WTC11 (cell line): ENCODE measurements at regions not wholly inside any gene's neighbourhood (a gene's known extent, or its start where the extent isn't known, plus 50 kb on each side); places are given as distances from the start of the nearest gene placed in this dataset.

ENCODE experiments used
- ATAC-seq: fragments of 200-7000 bp; cut with Tn5 transposase; 2 replicates; pipeline ENCODE4 v1.10.0; 2021; ENCODE audit warnings: mild to moderate bottlenecking, moderate library complexity
- CTCF ChIA-PET: fragments of 300-600 bp; sonication (Branson Sonifier 250); formaldehyde crosslinking; loops from one replicate; lab custom pipeline; 2021; ENCODE audit warnings: antibody characterized with exemption; lab: Charles Lee
- POLR2A ChIA-PET: fragments of 350-600 bp; sonication (Branson Sonifier 250); formaldehyde crosslinking; loops from one replicate; lab custom pipeline; 2021; ENCODE audit warnings: antibody characterized with exemption; lab: Charles Lee
- DNase-seq: peaks from one replicate; pipeline ENCODE4 v3.0.0; 2021; ENCODE audit warnings: low spot score
- H3K27ac Mint-ChIP-seq: 2 replicates; pipeline ENCODE4 v1.8.0; 2021; ENCODE audit warnings: mixed read lengths
- H3K27me3 Mint-ChIP-seq: 2 replicates; pipeline ENCODE4 v1.8.0; 2021; ENCODE audit warnings: low read depth, mild to moderate bottlenecking, moderate library complexity, mixed read lengths
- H3K36me3 Mint-ChIP-seq: 2 replicates; pipeline ENCODE4 v1.8.0; 2021; ENCODE audit warnings: mixed read lengths
- H3K4me1 Mint-ChIP-seq: 2 replicates; pipeline ENCODE4 v1.8.0; 2022; ENCODE audit warnings: mixed read lengths
- H3K4me3 Mint-ChIP-seq: 2 replicates; pipeline ENCODE4 v1.8.0; 2021; ENCODE audit warnings: mild to moderate bottlenecking, moderate library complexity, mixed read lengths
- H3K9me3 Mint-ChIP-seq: 2 replicates; pipeline ENCODE4 v1.8.0; 2021; ENCODE audit warnings: mixed read lengths
- CDX4 ChIP-seq: fragments of 250-450 bp; sonication (Bioruptor Pico); IDR thresholded peaks from 2 replicates; pipeline ENCODE4 v1.9.0; 2021; ENCODE audit warnings: moderate library complexity, mild to moderate bottlenecking, inconsistent platforms, borderline replicate concordance
- CTCF ChIP-seq: fragments of 200-600 bp; IDR thresholded peaks from 2 replicates; pipeline ENCODE4 v1.8.0; 2022; ENCODE audit warnings: antibody characterized with exemption
- ETV6 ChIP-seq: sonication (generic); formaldehyde crosslinking; IDR thresholded peaks from 2 replicates; pipeline ENCODE4 v1.8.1; 2022; ENCODE audit warnings: mild to moderate bottlenecking, missing genetic modification reagents
- FOXP1 ChIP-seq: sonication (generic); formaldehyde crosslinking; IDR thresholded peaks from 2 replicates; pipeline ENCODE4 v1.8.0; 2022; ENCODE audit warnings: missing genetic modification reagents, mild to moderate bottlenecking, moderate library complexity, borderline replicate concordance
- FOXP4 ChIP-seq: sonication (generic); formaldehyde crosslinking; IDR thresholded peaks from 2 replicates; pipeline ENCODE4 v1.8.0; 2022; ENCODE audit warnings: mild to moderate bottlenecking, missing genetic modification reagents
- GRHL2 ChIP-seq: fragments of 250-450 bp; sonication (Bioruptor Pico); IDR thresholded peaks from 2 replicates; pipeline ENCODE4 v1.8.0; 2022; ENCODE audit warnings: mild to moderate bottlenecking, moderate library complexity; ENCODE audit not compliant: insufficient replicate concordance, severe bottlenecking
- GTF2I ChIP-seq: fragments of 250-450 bp; sonication (Bioruptor Pico); conservative IDR thresholded peaks from 2 replicates; pipeline ENCODE4 v1.4.0; 2021; ENCODE audit warnings: mild to moderate bottlenecking
- HMGXB4 ChIP-seq: sonication (generic); formaldehyde crosslinking; IDR thresholded peaks from 2 replicates; pipeline ENCODE4 v1.8.1; 2023; ENCODE audit warnings: mild to moderate bottlenecking, moderate library complexity, missing genetic modification reagents
- IRF2 ChIP-seq: sonication (generic); formaldehyde crosslinking; IDR thresholded peaks from 2 replicates; pipeline ENCODE4 v1.8.0; 2022; ENCODE audit warnings: low read depth, missing genetic modification reagents, borderline replicate concordance
- JAZF1 ChIP-seq: fragments of 250-450 bp; sonication (Bioruptor Pico); IDR thresholded peaks from 2 replicates; pipeline ENCODE4 v1.9.0; 2021; ENCODE audit warnings: moderate library complexity, mild to moderate bottlenecking, inconsistent platforms
- KAT7 ChIP-seq: sonication (generic); formaldehyde crosslinking; IDR thresholded peaks from 2 replicates; pipeline ENCODE4 v1.8.1; 2023; ENCODE audit warnings: missing genetic modification reagents, mild to moderate bottlenecking, borderline replicate concordance
- MLX ChIP-seq: sonication (generic); formaldehyde crosslinking; IDR thresholded peaks from 2 replicates; pipeline ENCODE4 v1.8.1; 2023; ENCODE audit warnings: mild to moderate bottlenecking, missing genetic modification reagents, moderate library complexity
- NR1H2 ChIP-seq: sonication (generic); formaldehyde crosslinking; IDR thresholded peaks from 2 replicates; pipeline ENCODE4 v1.9.0; 2021; ENCODE audit warnings: mild to moderate bottlenecking, moderate library complexity, missing genetic modification reagents
- NR2C2 ChIP-seq: sonication (generic); formaldehyde crosslinking; IDR thresholded peaks from 2 replicates; pipeline ENCODE4 v1.8.0; 2022; ENCODE audit warnings: mild to moderate bottlenecking, missing genetic modification reagents
- PRRX2 ChIP-seq: fragments of 250-450 bp; sonication (Bioruptor Pico); IDR thresholded peaks from 2 replicates; pipeline ENCODE4 v1.8.0; 2021; ENCODE audit warnings: mild to moderate bottlenecking
- SMAD3 ChIP-seq: sonication (generic); formaldehyde crosslinking; IDR thresholded peaks from 2 replicates; pipeline ENCODE4 v1.8.0; 2022; ENCODE audit warnings: missing genetic modification reagents, mild to moderate bottlenecking, borderline replicate concordance
- SOX15 ChIP-seq: fragments of 250-450 bp; sonication (Bioruptor Pico); IDR thresholded peaks from 2 replicates; pipeline ENCODE4 v1.9.0; 2021; ENCODE audit warnings: mild to moderate bottlenecking
- SP1 ChIP-seq: sonication (generic); formaldehyde crosslinking; conservative IDR thresholded peaks from 2 replicates; pipeline ENCODE4 v1.8.1; 2022; ENCODE audit warnings: missing genetic modification reagents
- TP53 ChIP-seq: sonication (generic); formaldehyde crosslinking; IDR thresholded peaks from 2 replicates; pipeline ENCODE4 v1.8.1; 2023; ENCODE audit warnings: mild to moderate bottlenecking, missing genetic modification reagents
- USF1 ChIP-seq: sonication (generic); formaldehyde crosslinking; IDR thresholded peaks from 2 replicates; pipeline ENCODE4 v1.8.0; 2022; ENCODE audit warnings: mild to moderate bottlenecking, missing genetic modification reagents
- ZMAT4 ChIP-seq: fragments of 250-450 bp; sonication (Bioruptor Pico); IDR thresholded peaks from 2 replicates; pipeline ENCODE4 v1.9.0; 2021; ENCODE audit warnings: mild to moderate bottlenecking
- ZNF121 ChIP-seq: sonication (generic); formaldehyde crosslinking; IDR thresholded peaks from 2 replicates; pipeline ENCODE4 v1.8.0; 2023; ENCODE audit warnings: missing genetic modification reagents
- ZNF263 ChIP-seq: sonication (generic); formaldehyde crosslinking; IDR thresholded peaks from 2 replicates; pipeline ENCODE4 v1.8.1; 2022; ENCODE audit warnings: low read depth, mild to moderate bottlenecking, moderate library complexity, missing genetic modification reagents
- ZNF396 ChIP-seq: fragments of 250-450 bp; sonication (Bioruptor Pico); IDR thresholded peaks from 2 replicates; pipeline ENCODE4 v1.8.0; 2021; ENCODE audit warnings: mild to moderate bottlenecking, moderate library complexity, borderline replicate concordance
- ZSCAN18 ChIP-seq: fragments of 250-450 bp; sonication (Bioruptor Pico); IDR thresholded peaks from 2 replicates; pipeline ENCODE4 v2.1.2; 2022; ENCODE audit warnings: mild to moderate bottlenecking, moderate library complexity

- no peak for ATAC-seq
- Mint-ChIP-seq H3K9me3 (peaks cover 39% of the 10 kb centered on the region), H3K36me3 (peaks cover 9% of the 10 kb centered on the region)
- CTCF ChIA-PET: no interaction called here
- no peak for TF ChIP-seq MLX (CRISPR knock-in tag)
- TF ChIP-seq ZSCAN18 (CRISPR knock-in tag): no peak
- TF ChIP-seq CDX4 (CRISPR knock-in tag): no peak
- no peak for TF ChIP-seq FOXP4 (CRISPR knock-in tag)
- no peak for TF ChIP-seq HMGXB4 (CRISPR knock-in tag)
- no peak for TF ChIP-seq ZNF263
- no peak for TF ChIP-seq JAZF1 (CRISPR knock-in tag)
- no peak for TF ChIP-seq ETV6 (CRISPR knock-in tag)
- no peak for TF ChIP-seq GRHL2 (CRISPR knock-in tag)
- no peak for TF ChIP-seq ZMAT4
- no peak for TF ChIP-seq ZNF396 (CRISPR knock-in tag)
- no peak for TF ChIP-seq NR1H2 (CRISPR knock-in tag)
- TF ChIP-seq, all 79 proteins: peak for 0
- Mint-ChIP-seq H3K4me1 (peaks cover 7% of the 10 kb centered on the region; the same call in 1 of the 2 replicates), H3K4me3 (no peak overlapping the region), H3K27ac (no peak overlapping the region), H3K27me3 (no peaks in the 10 kb centered on the region; the same call in 1 of the 2 replicates)
- no peak for DNase-seq
- POLR2A ChIA-PET: no interaction called here
Observed at GRCh38 chr5:28249771-28250415, 1211.5 kb upstream of the CDH9 start.

GRCh38 chr5:28234356-28234968, 1196.1 kb upstream of the CDH9 start:
- no peak for DNase-seq
- Mint-ChIP-seq H3K4me3 (no peak overlapping the region), H3K27me3 (no peaks in the 10 kb centered on the region), H3K27ac (no peak overlapping the region), H3K4me1 (no peaks in the 10 kb centered on the region), H3K36me3 (no peaks in the 10 kb centered on the region), H3K9me3 (peaks cover 17% of the 10 kb centered on the region)
- ChIA-PET CTCF (no interaction called here), POLR2A (no interaction called here)
- no peak for ATAC-seq
- no peak for TF ChIP-seq USF1
- TF ChIP-seq GTF2I: no peak
- no peak for TF ChIP-seq SMAD3 (CRISPR knock-in tag)
- no peak for TF ChIP-seq ZNF121
- TF ChIP-seq JAZF1 (CRISPR knock-in tag): no peak
- TF ChIP-seq KAT7: no peak
- TF ChIP-seq FOXP1: no peak
- TF ChIP-seq PRRX2 (CRISPR knock-in tag): no peak
- no peak for TF ChIP-seq NR2C2 (CRISPR knock-in tag)
- no peak for TF ChIP-seq SOX15
- TF ChIP-seq IRF2 (CRISPR knock-in tag): no peak
- TF ChIP-seq CTCF: no peak
- TF ChIP-seq SP1 (CRISPR knock-in tag): no peak
- no peak for TF ChIP-seq TP53 (CRISPR knock-in tag)
